ENCODE measurements at regions not wholly inside any gene's neighbourhood (a gene's known extent, or its start where the extent isn't known, plus 50 kb on each side); places are given as distances from the start of the nearest gene placed in this dataset.

GRCh38 chr15:31792611-31793199 is 237.6 kb upstream of the CHRNA7 start:
- TF ChIP-seq CTCF (IDR thresholded peaks at IDR 0.05) (no peak), POLR2A (IDR thresholded peaks at IDR 0.05) (no peak)

All from testis (tissue), 2 donors.